ENCODE measurements at regions not wholly inside any gene's neighbourhood (a gene's known extent, or its start where the extent isn't known, plus 50 kb on each side); places are given as distances from the start of the nearest gene placed in this dataset.

DNA sequence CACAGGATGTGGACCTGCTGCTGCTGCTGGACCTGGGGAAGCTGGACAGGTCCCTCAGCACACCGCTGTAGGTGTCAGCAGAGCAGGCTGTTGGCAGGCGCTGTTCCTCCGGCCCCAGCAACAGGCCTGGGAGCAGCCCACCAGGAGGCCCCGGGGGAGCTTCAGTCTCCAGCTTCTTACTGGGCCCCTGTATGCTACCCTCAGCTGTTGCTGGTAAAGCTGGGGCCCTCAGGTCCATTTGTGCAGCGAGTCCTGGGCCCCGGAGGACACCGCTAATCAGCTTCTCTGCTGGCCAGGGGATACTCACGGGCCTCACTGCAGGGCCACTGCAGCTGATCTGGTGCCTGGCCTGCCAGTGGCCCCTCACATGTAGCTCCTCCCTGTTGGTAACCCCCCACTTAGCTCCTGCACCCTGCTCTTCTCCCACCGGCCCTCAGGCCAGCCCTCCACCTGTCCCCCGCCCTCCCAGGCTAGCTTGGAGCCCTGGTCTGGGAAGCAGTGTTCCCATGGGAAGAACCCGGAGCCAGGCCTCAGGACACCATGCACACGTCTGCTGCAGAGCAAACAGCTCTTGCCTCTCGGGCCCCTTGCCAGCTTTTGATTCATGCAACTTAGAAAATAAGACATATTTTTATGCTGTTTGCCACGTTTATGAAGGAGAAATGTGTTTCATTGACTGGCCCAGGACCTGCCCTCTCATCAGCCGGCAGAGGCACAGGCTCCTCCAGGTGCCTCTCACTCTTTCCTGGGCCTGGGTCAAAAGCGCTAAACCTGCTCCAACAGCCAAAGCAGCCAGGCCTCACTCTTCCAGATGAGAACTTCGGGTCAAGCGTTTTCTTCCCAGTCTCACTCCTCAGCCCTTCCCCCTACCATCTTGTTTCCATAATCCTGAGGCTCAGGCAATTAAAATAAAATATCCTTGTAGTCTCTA is 61.0 kb upstream of the ADAMTS2 start:
- 64 to 79% methylated on average over 11 to 18 of the region's 18 CpGs for WGBS, 2 donors
- DNase-seq, result no peak
- ATAC-seq (ENCODE audit: low FRiP score in 2 of 2), result no peak

DNA sequence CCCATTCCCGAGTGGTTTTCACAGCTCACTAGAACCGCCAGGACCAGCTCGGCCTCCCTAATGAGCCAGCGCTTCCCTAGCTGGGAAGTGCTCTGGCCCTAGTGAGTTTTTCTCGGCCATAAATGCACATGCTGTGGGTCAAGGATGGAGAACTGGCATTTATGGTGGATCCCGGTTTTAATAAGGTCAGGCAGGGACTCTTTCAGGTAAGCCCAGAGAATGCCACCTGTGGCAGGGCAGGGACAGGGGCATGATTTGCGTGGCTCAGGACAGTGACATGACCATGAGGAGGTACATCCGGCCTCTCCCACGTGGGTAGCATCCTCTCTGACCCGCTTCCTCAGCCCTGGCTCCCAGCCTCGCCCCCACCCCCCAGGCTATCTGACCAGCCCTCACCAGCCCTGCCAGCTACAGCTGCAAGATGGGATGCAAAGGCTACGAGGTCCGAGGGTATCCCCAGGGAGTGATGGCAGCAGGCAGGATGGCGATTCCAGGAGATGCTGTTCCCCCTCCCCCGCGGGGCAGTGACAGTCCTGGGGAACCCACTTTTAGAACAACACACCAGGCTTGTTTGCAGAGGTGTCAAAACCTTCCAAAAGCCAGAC is 60.3 kb upstream of the ADAMTS2 start:
- H3K9me3 ChIP-seq, result peaks cover 0 to 12% (median 1%) of the 10 kb centered on the region in 4 donors
- no peak for DNase-seq
- TF ChIP-seq POLR2AphosphoS5 (IDR thresholded peaks at IDR 0.05) (no peak), POLR2A (IDR thresholded peaks at IDR 0.05) (no peak), EP300 (IDR thresholded peaks at IDR 0.05) (no peak)
- TF ChIP-seq, protein P1, sequence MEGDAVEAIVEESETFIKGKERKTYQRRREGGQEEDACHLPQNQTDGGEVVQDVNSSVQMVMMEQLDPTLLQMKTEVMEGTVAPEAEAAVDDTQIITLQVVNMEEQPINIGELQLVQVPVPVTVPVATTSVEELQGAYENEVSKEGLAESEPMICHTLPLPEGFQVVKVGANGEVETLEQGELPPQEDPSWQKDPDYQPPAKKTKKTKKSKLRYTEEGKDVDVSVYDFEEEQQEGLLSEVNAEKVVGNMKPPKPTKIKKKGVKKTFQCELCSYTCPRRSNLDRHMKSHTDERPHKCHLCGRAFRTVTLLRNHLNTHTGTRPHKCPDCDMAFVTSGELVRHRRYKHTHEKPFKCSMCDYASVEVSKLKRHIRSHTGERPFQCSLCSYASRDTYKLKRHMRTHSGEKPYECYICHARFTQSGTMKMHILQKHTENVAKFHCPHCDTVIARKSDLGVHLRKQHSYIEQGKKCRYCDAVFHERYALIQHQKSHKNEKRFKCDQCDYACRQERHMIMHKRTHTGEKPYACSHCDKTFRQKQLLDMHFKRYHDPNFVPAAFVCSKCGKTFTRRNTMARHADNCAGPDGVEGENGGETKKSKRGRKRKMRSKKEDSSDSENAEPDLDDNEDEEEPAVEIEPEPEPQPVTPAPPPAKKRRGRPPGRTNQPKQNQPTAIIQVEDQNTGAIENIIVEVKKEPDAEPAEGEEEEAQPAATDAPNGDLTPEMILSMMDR (IDR thresholded peaks at IDR 0.05), result no peak
- no peak for ATAC-seq (ENCODE audit: low FRiP score in 2 of 2)
- no peak overlapping the region for H3K4me3 ChIP-seq
- no peaks in the 10 kb centered on the region for H3K36me3 ChIP-seq
- H3K27me3 ChIP-seq, result no peaks in the 10 kb centered on the region
- WGBS, 2 donors, result 79 to 81% methylated on average over 11 to 16 of the region's 16 CpGs
- H3K27ac ChIP-seq, result no peak overlapping the region
- H3K4me1 ChIP-seq, result no peaks in the 10 kb centered on the region

More for the DNA sequence above, 61.0 kb upstream of the ADAMTS2 start:
- H3K36me3 ChIP-seq, result no peaks in the 10 kb centered on the region
- H3K4me1 ChIP-seq, result no peaks in the 10 kb centered on the region
- peaks cover 0 to 4% (median 0%) of the 10 kb centered on the region in 4 donors for H3K9me3 ChIP-seq
- no peaks in the 10 kb centered on the region for H3K27me3 ChIP-seq
- TF ChIP-seq, protein P1 (IDR thresholded peaks at IDR 0.05), result no peak
- no peak for TF ChIP-seq EP300 (IDR thresholded peaks at IDR 0.05)
- H3K4me3 ChIP-seq, result no peak overlapping the region
- H3K27ac ChIP-seq, result no peak overlapping the region

DNA sequence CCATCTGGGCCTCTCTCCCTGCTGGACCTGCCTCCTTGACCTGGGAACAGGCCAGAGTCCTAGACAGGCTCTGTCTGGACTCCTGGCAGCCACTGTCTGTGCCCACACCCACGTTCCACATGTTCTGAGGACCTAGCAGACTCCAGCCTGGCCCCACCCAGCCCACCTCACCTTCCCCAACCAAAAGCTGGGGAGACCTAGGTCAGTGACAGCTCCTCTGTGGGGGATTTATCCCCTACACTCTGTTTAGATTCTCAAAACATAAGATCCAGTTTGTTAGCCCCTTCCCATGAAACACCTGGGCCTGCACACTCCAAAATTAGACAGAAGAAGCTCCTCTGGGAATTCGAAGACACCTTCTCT is 59.8 kb upstream of the ADAMTS2 start:
- no peaks in the 10 kb centered on the region for H3K27me3 ChIP-seq
- TF ChIP-seq EP300 (IDR thresholded peaks at IDR 0.05) (no peak), POLR2A (IDR thresholded peaks at IDR 0.05) (no peak), POLR2AphosphoS5 (IDR thresholded peaks at IDR 0.05) (no peak)
- TF ChIP-seq, protein P1 (IDR thresholded peaks at IDR 0.05), result no peak
- H3K4me3 ChIP-seq, result no peak overlapping the region
- peaks cover under 1 to 16% (median 6%) of the 10 kb centered on the region in 4 donors for H3K9me3 ChIP-seq
- H3K4me1 ChIP-seq, result no peaks in the 10 kb centered on the region
- WGBS, 2 donors, result 56 to 74% methylated on average over 2 of the region's 2 CpGs
- no peak for DNase-seq
- no peaks in the 10 kb centered on the region for H3K36me3 ChIP-seq
- no peak overlapping the region for H3K27ac ChIP-seq
- ATAC-seq (ENCODE audit: low FRiP score in 2 of 2), result no peak

DNA sequence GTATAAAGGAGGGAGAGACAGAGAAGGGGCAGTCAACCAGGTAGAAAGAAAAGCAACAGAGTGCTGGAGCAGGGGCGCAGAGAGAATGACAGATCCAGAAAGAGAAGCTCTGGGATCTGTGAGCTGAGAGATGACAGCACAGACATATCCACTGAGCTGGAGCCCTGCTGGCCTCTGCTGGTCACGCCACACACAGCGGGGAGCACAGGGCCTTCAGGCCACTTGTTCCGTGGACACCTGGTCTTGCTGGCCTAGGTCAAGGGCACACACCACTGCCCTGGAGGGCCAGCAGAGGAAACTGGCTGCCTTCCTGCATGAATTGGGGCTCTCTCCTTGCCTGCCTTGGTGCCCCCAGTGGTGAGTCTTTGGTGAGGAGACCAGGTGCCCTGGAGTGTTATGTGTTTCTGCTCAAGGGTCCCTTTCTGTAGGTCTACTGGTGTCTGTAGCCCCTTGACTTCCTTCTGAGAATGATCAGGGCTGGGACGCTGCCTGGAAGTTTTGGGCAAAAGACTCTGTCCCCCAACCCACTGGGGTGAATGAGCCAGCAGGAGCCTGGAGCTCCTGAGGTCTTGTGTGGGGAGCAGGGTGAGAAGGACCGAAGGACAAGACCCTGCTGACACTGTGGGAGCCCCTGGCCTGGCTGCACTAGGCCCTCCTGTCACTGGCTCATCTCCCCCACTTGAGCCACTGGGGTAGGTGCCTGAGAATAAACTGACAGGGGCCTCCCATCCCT is 59.2 kb upstream of the ADAMTS2 start:
- ATAC-seq (ENCODE audit: low FRiP score in 2 of 2) (no peak), DNase-seq (no peak)
- no peaks in the 10 kb centered on the region for H3K27me3 ChIP-seq
- no peak overlapping the region for H3K4me3 ChIP-seq
- H3K9me3 ChIP-seq, result peaks cover 5 to 22% (median 12%) of the 10 kb centered on the region in 4 donors
- TF ChIP-seq POLR2AphosphoS5 (IDR thresholded peaks at IDR 0.05) (no peak), EP300 (IDR thresholded peaks at IDR 0.05) (no peak), POLR2A (IDR thresholded peaks at IDR 0.05) (no peak)
- TF ChIP-seq, protein P1 (IDR thresholded peaks at IDR 0.05), result peak in 3 of 6 experiments; percentile 20 to 41 (median 40)
- no peaks in the 10 kb centered on the region for H3K4me1 ChIP-seq
- no peak overlapping the region for H3K27ac ChIP-seq
- no peaks in the 10 kb centered on the region for H3K36me3 ChIP-seq
- 78 to 81% methylated on average over 5 to 6 of the region's 6 CpGs for WGBS, 2 donors

Measured in upper lobe of left lung (tissue), 6 donors.